ENCODE measurements at regions not wholly inside any gene's neighbourhood (a gene's known extent, or its start where the extent isn't known, plus 50 kb on each side); places are given as distances from the start of the nearest gene placed in this dataset.
"Not testable (repeated sequence)": the region's sequence is repeated elsewhere in the genome, so short reads cannot be mapped to it uniquely, and the experiment has no call there.

- TF ChIP-seq RFX5 (IDR thresholded peaks at IDR 0.05; ENCODE audit: low read depth, low read length); CTCF (conservative IDR thresholded peaks at IDR 0.05; ENCODE audit: low read depth, low read length); POLR2A (IDR thresholded peaks at IDR 0.05; ENCODE audit: low read depth, low read length); SMC3 (IDR thresholded peaks at IDR 0.05; ENCODE audit: low read depth, low read length); CHD1 (IDR thresholded peaks at IDR 0.05; ENCODE audit: low read depth, low read length): not testable (repeated sequence)
Observed at GRCh38 chr3:72609114-72609513, 239.1 kb downstream of the SHQ1 start.

Measured in IMR-90 (cell line).